DMS 273 (cell line): ENCODE measurements at regions not wholly inside any gene's neighbourhood (a gene's known extent, or its start where the extent isn't known, plus 50 kb on each side); places are given as distances from the start of the nearest gene placed in this dataset.

Source experiments
- DNase-seq: peaks from one replicate; lab custom pipeline; 2025; ENCODE audit not compliant: unreplicated experiment; lab: John Stamatoyannopoulos, UW

GRCh38 chr13:100941377-100942368 lies 267.1 kb upstream of the TMTC4 start:
- no peak for DNase-seq

- no peak for DNase-seq
Measured at GRCh38 chr13:100940658-100941057, 266.1 kb upstream of the TMTC4 start.

GRCh38 chr13:100933841-100934240 lies 259.2 kb upstream of the TMTC4 start:
- no peak for DNase-seq

- no peak for DNase-seq
Measured at GRCh38 chr13:100922599-100922998, 248.0 kb upstream of the TMTC4 start.

GRCh38 chr13:100921139-100921538 lies 246.5 kb upstream of the TMTC4 start:
- no peak for DNase-seq

- no peak for DNase-seq
Measured at GRCh38 chr13:100917011-100917410, 242.4 kb upstream of the TMTC4 start.

- no peak for DNase-seq
Measured at GRCh38 chr13:100913143-100913542, 238.5 kb upstream of the TMTC4 start.

- DNase-seq = no peak
Measured at GRCh38 chr13:100904293-100904976, 229.8 kb upstream of the TMTC4 start.

GRCh38 chr13:100899720-100900316 lies 225.2 kb upstream of the TMTC4 start:
- no peak for DNase-seq

- no peak for DNase-seq
Measured at GRCh38 chr13:100898431-100898830, 223.8 kb upstream of the TMTC4 start.

GRCh38 chr13:100895651-100896050 lies 221.1 kb upstream of the TMTC4 start:
- DNase-seq = no peak

GRCh38 chr13:100892981-100893380 lies 218.4 kb upstream of the TMTC4 start:
- no peak for DNase-seq

GRCh38 chr13:100890645-100891044 lies 216.1 kb upstream of the TMTC4 start:
- DNase-seq = no peak

GRCh38 chr13:100887729-100888151 lies 213.1 kb upstream of the TMTC4 start:
- no peak for DNase-seq

GRCh38 chr13:100883453-100883852 lies 208.9 kb upstream of the TMTC4 start:
- DNase-seq = peak; percentile 1

- DNase-seq = no peak
Measured at GRCh38 chr13:100881291-100881864, 206.8 kb upstream of the TMTC4 start.

GRCh38 chr13:100880166-100880565 lies 205.6 kb upstream of the TMTC4 start:
- no peak for DNase-seq

- DNase-seq = no peak
Measured at GRCh38 chr13:100879255-100879654, 204.7 kb upstream of the TMTC4 start.

GRCh38 chr13:100876044-100876403 lies 201.4 kb upstream of the TMTC4 start:
- DNase-seq = no peak

- no peak for DNase-seq
Measured at GRCh38 chr13:100875392-100876043, 200.9 kb upstream of the TMTC4 start.

- DNase-seq = no peak
Measured at GRCh38 chr13:100872761-100873160, 198.2 kb upstream of the TMTC4 start.
